H1 (cell line): ENCODE measurements at regions not wholly inside any gene's neighbourhood (a gene's known extent, or its start where the extent isn't known, plus 50 kb on each side); places are given as distances from the start of the nearest gene placed in this dataset.

Experiments used
- CTCF ChIA-PET: fragments of 300-600 bp; sonication (Branson Sonifier 250); formaldehyde crosslinking; loops from one replicate; lab custom pipeline; 2021; ENCODE audit not compliant: partially characterized antibody; lab: Charles Lee
- POLR2A ChIA-PET: fragments of 300-600 bp; sonication (Branson Sonifier 250); formaldehyde crosslinking; loops from one replicate; lab custom pipeline; 2021; ENCODE audit warnings: inconsistent platforms; ENCODE audit not compliant: partially characterized antibody; lab: Charles Lee
- DNase-seq, 2 experiments: peaks; one replicate each; pipeline versions ENCODE4 v3.0.0 to v3.0.0-alpha.2; 2010 to 2022; ENCODE audit warnings: low spot score in 2 of 2, low read depth in 1 of 2, mixed read lengths in 1 of 2
- FAIRE-seq: peaks from 2 replicates; lab custom pipeline; 2011; peaks lifted over from hg19 to GRCh38; lab: Jason Lieb, UNC
- H2AFZ ChIP-seq: 2 replicates; pipeline ENCODE4 v1.8.1; 2012; ENCODE audit warnings: low read length, inconsistent platforms
- H2AK5ac ChIP-seq: 2 replicates; pipeline ENCODE4 v1.6.1; 2013; ENCODE audit warnings: low read depth, low read length
- H2BK120ac ChIP-seq: replicated peaks from 2 replicates; pipeline ENCODE3; 2013; ENCODE audit warnings: low read depth, low read length, inconsistent platforms
- H2BK12ac ChIP-seq: 2 replicates; pipeline ENCODE4 v1.6.1; 2013; ENCODE audit warnings: low read depth, low read length
- H2BK15ac ChIP-seq: 2 replicates; pipeline ENCODE4 v1.6.1; 2013; ENCODE audit warnings: low read length
- H2BK20ac ChIP-seq: 2 replicates; pipeline ENCODE4 v1.6.1; 2013; ENCODE audit warnings: low read length
- H2BK5ac ChIP-seq: 2 replicates; pipeline ENCODE4 v1.6.1; 2013; ENCODE audit warnings: low read depth, low read length
- H3K14ac ChIP-seq: 2 replicates; pipeline ENCODE4 v1.6.1; 2013; ENCODE audit warnings: inconsistent platforms; ENCODE audit not compliant: insufficient read length
- H3K18ac ChIP-seq: 2 replicates; pipeline ENCODE4 v1.6.1; 2013; ENCODE audit warnings: low read length; ENCODE audit errors: extremely low read depth
- H3K23ac ChIP-seq: 2 replicates; pipeline ENCODE4 v1.6.1; 2013; ENCODE audit warnings: inconsistent platforms; ENCODE audit not compliant: insufficient read length
- H3K23me2 ChIP-seq: 2 replicates; pipeline ENCODE4 v1.6.1; 2013; ENCODE audit warnings: low read depth, low read length
- H3K27ac ChIP-seq: 2 replicates; pipeline ENCODE4 v1.6.1; 2011; ENCODE audit warnings: low read depth, low read length, inconsistent platforms
- H3K27me3 ChIP-seq, 4 experiments: replicated peaks in 1 of 4; 1 replicate in 1 of 4; 2 replicates in 3 of 4; pipeline versions ENCODE4 v1.6.1 to v1.8.1; 2011 to 2013; ENCODE audit warnings: low read length in 3 of 4, mild to moderate bottlenecking in 3 of 4, inconsistent platforms in 2 of 4, mixed read lengths in 2 of 4, moderate library complexity in 1 of 4; ENCODE audit not compliant: control insufficient read depth in 3 of 4, insufficient read depth in 3 of 4; ENCODE audit errors: extremely low read depth in 1 of 4
- H3K36me3 ChIP-seq, 4 experiments: 2 replicates each; pipeline versions ENCODE4 v1.6.1 to v1.8.1; 2011 to 2013; ENCODE audit warnings: mild to moderate bottlenecking in 4 of 4, low read length in 3 of 4, moderate library complexity in 2 of 4, control low read depth in 1 of 4, inconsistent platforms in 1 of 4; ENCODE audit not compliant: insufficient read depth in 4 of 4, control insufficient read depth in 2 of 4
- H3K4ac ChIP-seq: replicated peaks from 2 replicates; pipeline ENCODE3; 2013; ENCODE audit warnings: low read length, low read depth, mixed read lengths, inconsistent platforms; ENCODE audit not compliant: insufficient read length
- H3K4me1 ChIP-seq, 4 experiments: replicated peaks in 1 of 4; 1 replicate in 1 of 4; 2 replicates in 3 of 4; pipeline versions ENCODE4 v1.6.1 to v1.8.1; 2011 to 2013; ENCODE audit warnings: low read length in 3 of 4, inconsistent platforms in 2 of 4, mixed read lengths in 1 of 4; ENCODE audit not compliant: insufficient read depth in 4 of 4, control insufficient read depth in 3 of 4
- H3K4me2 ChIP-seq, 2 experiments: 2 replicates each; pipeline versions ENCODE4 v1.6.1 to v1.8.1; 2011 to 2013; ENCODE audit warnings: low read depth in 2 of 2, low read length in 2 of 2, control low read depth in 1 of 2, inconsistent platforms in 1 of 2, mild to moderate bottlenecking in 1 of 2; ENCODE audit not compliant: insufficient read depth in 1 of 2
- H3K4me3 ChIP-seq, 4 experiments: fragments of 200-600, 300-600 bp in 1 of 4; sonication (generic), shearing (Covaris generic), sonication (Bioruptor Twin) in 1 of 4; 2 replicates each; pipeline versions ENCODE4 v1.5.1 to v1.8.1; 2011 to 2016; ENCODE audit warnings: low read length in 4 of 4, low read depth in 3 of 4, control low read depth in 2 of 4, inconsistent platforms in 2 of 4, mild to moderate bottlenecking in 2 of 4, mixed read lengths in 1 of 4, moderate library complexity in 1 of 4; ENCODE audit not compliant: insufficient read depth in 2 of 4; ENCODE audit errors: extremely low read depth in 1 of 4
- H3K56ac ChIP-seq: replicated peaks from 2 replicates; pipeline ENCODE3; 2013; ENCODE audit warnings: low read depth, mild to moderate bottlenecking, mixed read lengths, low read length, inconsistent platforms; ENCODE audit not compliant: insufficient read length
- H3K79me1 ChIP-seq: 2 replicates; pipeline ENCODE4 v1.6.1; 2013; ENCODE audit warnings: low read depth, low read length, control low read depth
- H3K79me2 ChIP-seq, 2 experiments: 2 replicates each; pipeline versions ENCODE4 v1.6.1 to v1.8.1; 2012 to 2013; ENCODE audit warnings: low read length in 2 of 2, mild to moderate bottlenecking in 2 of 2, inconsistent platforms in 1 of 2; ENCODE audit not compliant: insufficient read depth in 2 of 2, control insufficient read depth in 1 of 2
- H3K9ac ChIP-seq, 4 experiments: replicated peaks in 1 of 4; 1 replicate in 1 of 4; 2 replicates in 3 of 4; pipeline versions ENCODE4 v1.6.1 to v1.8.1; 2011 to 2013; ENCODE audit warnings: low read depth in 3 of 4, low read length in 3 of 4, control low read depth in 2 of 4, mild to moderate bottlenecking in 2 of 4, moderate library complexity in 2 of 4, inconsistent platforms in 1 of 4; ENCODE audit errors: extremely low read depth in 1 of 4
- H3K9me3 ChIP-seq, 2 experiments: 2 replicates each; pipeline versions ENCODE4 v1.6.1 to v1.8.1; 2012 to 2013; ENCODE audit warnings: mild to moderate bottlenecking in 2 of 2, moderate library complexity in 2 of 2, control low read depth in 1 of 2, inconsistent platforms in 1 of 2, low read depth in 1 of 2, low read length in 1 of 2, mixed read lengths in 1 of 2; ENCODE audit not compliant: insufficient read depth in 2 of 2
- H4K20me1 ChIP-seq, 2 experiments: replicated peaks in 1 of 2; 2 replicates each; pipeline versions ENCODE3 to v1.8.1; 2011 to 2013; ENCODE audit warnings: inconsistent platforms in 2 of 2, low read length in 2 of 2, mild to moderate bottlenecking in 1 of 2; ENCODE audit not compliant: insufficient read depth in 2 of 2, control insufficient read depth in 1 of 2
- H4K5ac ChIP-seq: 2 replicates; pipeline ENCODE4 v1.6.1; 2013; ENCODE audit warnings: low read length, low read depth, mixed read lengths, inconsistent platforms; ENCODE audit not compliant: insufficient read length
- H4K8ac ChIP-seq: 2 replicates; pipeline ENCODE4 v1.8.0; 2013; ENCODE audit warnings: mild to moderate bottlenecking, moderate library complexity, low read length, inconsistent platforms; ENCODE audit not compliant: insufficient read depth; ENCODE audit errors: extremely low read depth
- H4K91ac ChIP-seq: replicated peaks from 2 replicates; pipeline ENCODE3; 2013; ENCODE audit warnings: low read length, mixed read lengths, inconsistent platforms; ENCODE audit not compliant: insufficient read length
- CREB1 ChIP-seq: IDR thresholded peaks from 2 replicates; pipeline ENCODE4 v1.6.1; 2012; ENCODE audit warnings: inconsistent platforms
- RFX5 ChIP-seq: IDR thresholded peaks from 2 replicates; pipeline ENCODE4 v1.6.1; 2011; ENCODE audit warnings: low read depth, low read length, improper control_type of control experiment, borderline replicate concordance
- RXRA ChIP-seq: IDR thresholded peaks from 2 replicates; pipeline ENCODE4 v1.6.1; 2011; ENCODE audit warnings: low read depth, mild to moderate bottlenecking, low read length, moderate library complexity; ENCODE audit not compliant: insufficient read depth
- WGBS, 2 experiments: shearing (Covaris generic) in 1 of 2; methylation state at CpG; one replicate each; pipeline versions ENCODE4 v1.1.6 to v1.1.7; 2013 to 2015; ENCODE audit warnings: low lambda C conversion rate in 2 of 2, mixed read lengths in 2 of 2, inconsistent platforms in 1 of 2, low coverage in 1 of 2, missing lambda C conversion rate in 1 of 2; ENCODE audit not compliant: insufficient replicate concordance in 2 of 2, insufficient coverage in 1 of 2, insufficient read length in 1 of 2; ENCODE audit errors: extremely low coverage in 1 of 2, missing lambda C conversion rate in 1 of 2; 5-methylcytosine and 5-hydroxymethylcytosine counted together

GRCh38 chr20:1754749-1755148 lies 97.2 kb upstream of the SIRPG start:
- H3K23me2 ChIP-seq, result no peaks in the 10 kb centered on the region
- no peaks in the 10 kb centered on the region for H3K27me3 ChIP-seq
- H4K20me1 ChIP-seq, result no peaks in the 10 kb centered on the region
- ChIA-PET POLR2A (no interaction called here), CTCF (no interaction called here)
- H3K56ac ChIP-seq, result no peak overlapping the region
- H2AFZ ChIP-seq, result no peak overlapping the region
- no peak overlapping the region for H3K14ac ChIP-seq
- no peak overlapping the region for H3K18ac ChIP-seq
- H3K4me1 ChIP-seq, result peaks cover 0 to 3% (median 0%) of the 10 kb centered on the region in 4 experiments; a peak in 1 of 7 replicates
- no peak overlapping the region for H2BK120ac ChIP-seq
- H3K9ac ChIP-seq, result no peak overlapping the region
- no peak overlapping the region for H2BK12ac ChIP-seq
- 71 to 100% methylated on average over 1 to 4 of the region's 4 CpGs for WGBS, 2 experiments
- H4K5ac ChIP-seq, result no peak overlapping the region
- H2BK15ac ChIP-seq, result no peak overlapping the region
- H3K4me2 ChIP-seq, result no peak overlapping the region
- H3K79me1 ChIP-seq, result no peaks in the 10 kb centered on the region
- H3K27ac ChIP-seq, result no peak overlapping the region
- no peak overlapping the region for H4K8ac ChIP-seq
- H2BK20ac ChIP-seq, result no peak overlapping the region
- H2BK5ac ChIP-seq, result no peak overlapping the region
- no peak overlapping the region for H3K4ac ChIP-seq
- no peak overlapping the region for H3K23ac ChIP-seq
- no peak for FAIRE-seq
- no peak overlapping the region for H2AK5ac ChIP-seq
- no peaks in the 10 kb centered on the region for H3K9me3 ChIP-seq
- DNase-seq, result no peak
- no peaks in the 10 kb centered on the region for H3K36me3 ChIP-seq
- H3K79me2 ChIP-seq, result no peaks in the 10 kb centered on the region
- no peak overlapping the region for H3K4me3 ChIP-seq
- H4K91ac ChIP-seq, result no peak overlapping the region
- TF ChIP-seq CREB1, result no peak
- TF ChIP-seq RXRA, result no peak
- TF ChIP-seq RFX5, result no peak
